Activated naive CD8-positive, alpha-beta T cell treated with anti-CD3 and anti-CD28 coated beads, Interleukin-2, amount 50 U/mL, for 24 hours (primary cell): ENCODE measurements at regions not wholly inside any gene's neighbourhood (a gene's known extent, or its start where the extent isn't known, plus 50 kb on each side); places are given as distances from the start of the nearest gene placed in this dataset.

Experiments
- ATAC-seq: fragments of 150-1000 bp; cut with Tn5 transposase; one replicate; pipeline ENCODE4 v1.10.0; 2021
- DNase-seq: peaks from one replicate; pipeline ENCODE4 v3.0.0; 2021
- H3K27ac Mint-ChIP-seq: one replicate; pipeline ENCODE4 v1.8.0; 2021; ENCODE audit warnings: mild to moderate bottlenecking, mixed read lengths
- H3K27me3 Mint-ChIP-seq: one replicate; pipeline ENCODE4 v1.8.0; 2021; ENCODE audit warnings: mixed read lengths
- H3K36me3 Mint-ChIP-seq: one replicate; pipeline ENCODE4 v1.8.0; 2021; ENCODE audit warnings: low read depth, mixed read lengths
- H3K4me1 Mint-ChIP-seq: one replicate; pipeline ENCODE4 v1.8.0; 2021; ENCODE audit warnings: mixed read lengths
- H3K4me3 Mint-ChIP-seq: one replicate; pipeline ENCODE4 v1.8.0; 2021; ENCODE audit warnings: mild to moderate bottlenecking, moderate library complexity, mixed read lengths
- H3K9me3 Mint-ChIP-seq: one replicate; pipeline ENCODE4 v1.8.0; 2021; ENCODE audit warnings: mixed read lengths

GRCh38 chr13:68378294-68378693 is 1148.2 kb upstream of the PCDH9 start:
- ATAC-seq (no peak), DNase-seq (no peak)
- Mint-ChIP-seq H3K4me3 (no peak overlapping the region), H3K27me3 (no peaks in the 10 kb centered on the region), H3K27ac (no peak overlapping the region), H3K36me3 (no peaks in the 10 kb centered on the region), H3K9me3 (peaks cover 7% of the 10 kb centered on the region), H3K4me1 (no peaks in the 10 kb centered on the region)

- no peak overlapping the region for H3K4me3 Mint-ChIP-seq
- H3K9me3 Mint-ChIP-seq, result peaks cover 7% of the 10 kb centered on the region
- no peaks in the 10 kb centered on the region for H3K36me3 Mint-ChIP-seq
- H3K27me3 Mint-ChIP-seq, result no peaks in the 10 kb centered on the region
- no peak for DNase-seq
- no peak overlapping the region for H3K27ac Mint-ChIP-seq
- H3K4me1 Mint-ChIP-seq, result no peaks in the 10 kb centered on the region
- no peak for ATAC-seq
Observed at GRCh38 chr13:68375004-68375403, 1144.9 kb upstream of the PCDH9 start.

DNA sequence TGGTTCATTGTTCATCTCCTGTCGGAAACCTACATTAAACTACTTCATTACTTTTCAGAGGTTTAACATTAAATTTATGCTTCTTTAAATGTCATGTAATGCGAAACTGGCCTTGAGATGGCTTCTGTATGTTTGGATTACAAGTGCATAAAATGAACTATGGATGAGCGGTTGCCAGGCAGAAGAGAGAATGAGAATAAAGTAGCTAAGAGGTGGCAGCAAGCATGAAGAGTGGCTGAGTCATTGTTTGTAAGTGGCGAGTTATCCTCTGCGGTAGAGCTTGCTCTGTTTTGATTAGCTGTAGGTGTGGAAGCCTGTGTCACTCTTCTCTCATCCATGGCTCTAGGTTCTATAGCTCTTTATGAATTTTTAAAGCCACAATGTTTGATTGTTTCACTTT is 1139.6 kb upstream of the PCDH9 start:
- H3K27ac Mint-ChIP-seq, result no peak overlapping the region
- no peak for DNase-seq
- H3K27me3 Mint-ChIP-seq, result no peaks in the 10 kb centered on the region
- H3K9me3 Mint-ChIP-seq, result peaks cover 16% of the 10 kb centered on the region
- no peak for ATAC-seq
- H3K4me1 Mint-ChIP-seq, result no peaks in the 10 kb centered on the region
- no peaks in the 10 kb centered on the region for H3K36me3 Mint-ChIP-seq
- H3K4me3 Mint-ChIP-seq, result no peak overlapping the region

- DNase-seq (no peak), ATAC-seq (no peak)
- H3K4me1 Mint-ChIP-seq, result no peaks in the 10 kb centered on the region
- H3K27ac Mint-ChIP-seq, result no peak overlapping the region
- no peaks in the 10 kb centered on the region for H3K27me3 Mint-ChIP-seq
- H3K4me3 Mint-ChIP-seq, result no peak overlapping the region
- H3K9me3 Mint-ChIP-seq, result peaks cover 21% of the 10 kb centered on the region
- H3K36me3 Mint-ChIP-seq, result no peaks in the 10 kb centered on the region
Observed at GRCh38 chr13:68368922-68369321, 1138.8 kb upstream of the PCDH9 start.

DNA sequence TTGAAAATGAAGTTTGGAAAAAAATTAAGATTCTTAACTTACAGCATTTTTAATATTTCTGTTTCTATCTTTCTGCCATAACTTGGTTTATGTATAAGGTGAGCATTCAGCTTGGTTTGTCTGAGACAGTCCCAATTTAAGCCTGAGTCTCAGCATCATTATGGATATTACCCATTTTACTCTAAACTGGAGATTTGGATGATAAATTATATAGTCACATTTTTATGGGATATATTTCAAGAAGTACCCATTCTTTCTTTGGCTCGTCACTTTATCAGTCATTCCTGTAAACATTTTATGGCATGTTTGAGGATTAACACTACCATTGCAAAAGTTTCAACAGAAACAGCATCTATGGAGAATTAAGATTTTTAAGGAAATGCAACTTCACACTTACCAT is 1129.0 kb upstream of the PCDH9 start:
- Mint-ChIP-seq H3K4me1 (no peaks in the 10 kb centered on the region), H3K9me3 (peaks cover 4% of the 10 kb centered on the region), H3K27ac (no peak overlapping the region), H3K4me3 (no peak overlapping the region), H3K27me3 (no peaks in the 10 kb centered on the region), H3K36me3 (no peaks in the 10 kb centered on the region)
- no peak for ATAC-seq
- DNase-seq, result no peak

DNA sequence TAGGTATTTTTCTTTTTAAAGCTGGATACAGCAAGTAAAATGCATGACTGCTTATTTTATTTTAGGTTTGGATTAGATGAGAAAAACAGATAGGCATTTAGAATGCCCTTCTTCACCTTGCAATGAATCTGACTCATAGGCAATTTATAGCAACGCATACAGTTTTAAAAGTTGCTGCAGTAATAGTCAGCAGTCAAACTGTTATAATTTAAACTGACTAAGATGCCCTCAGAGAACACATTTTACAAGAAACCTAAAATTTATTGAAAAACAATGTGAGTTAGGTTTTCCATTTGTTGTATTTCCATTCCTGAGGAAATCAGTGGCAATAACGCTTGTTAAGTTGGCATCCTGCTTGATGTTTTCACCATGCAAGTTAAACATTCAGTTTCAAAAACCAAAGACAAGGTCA is 1128.2 kb upstream of the PCDH9 start:
- H3K27ac Mint-ChIP-seq, result no peak overlapping the region
- no peaks in the 10 kb centered on the region for H3K36me3 Mint-ChIP-seq
- ATAC-seq, result no peak
- no peaks in the 10 kb centered on the region for H3K27me3 Mint-ChIP-seq
- peaks cover 4% of the 10 kb centered on the region for H3K9me3 Mint-ChIP-seq
- no peak overlapping the region for H3K4me3 Mint-ChIP-seq
- no peak for DNase-seq
- no peaks in the 10 kb centered on the region for H3K4me1 Mint-ChIP-seq

DNA sequence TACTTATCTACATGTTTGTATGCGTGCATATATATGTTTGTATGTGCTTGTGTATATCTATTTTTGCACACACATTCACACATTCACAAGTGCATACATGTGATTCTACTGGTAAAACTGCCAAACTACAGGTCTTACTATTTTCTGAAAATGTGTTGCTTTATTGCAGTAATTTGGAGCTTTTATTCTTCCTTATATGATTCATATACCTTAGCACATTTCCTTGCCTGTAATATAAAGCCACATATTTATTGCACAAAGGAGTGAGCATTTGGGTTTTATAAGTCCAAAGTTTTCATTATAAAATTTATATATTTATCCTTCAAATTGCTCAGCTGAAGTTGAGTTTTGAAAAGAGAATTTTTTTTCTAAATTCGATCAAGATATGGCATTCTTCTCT is 1120.4 kb upstream of the PCDH9 start:
- DNase-seq (no peak), ATAC-seq (no peak)
- no peak overlapping the region for H3K4me3 Mint-ChIP-seq
- H3K36me3 Mint-ChIP-seq, result no peaks in the 10 kb centered on the region
- no peaks in the 10 kb centered on the region for H3K27me3 Mint-ChIP-seq
- H3K4me1 Mint-ChIP-seq, result no peaks in the 10 kb centered on the region
- no peak overlapping the region for H3K27ac Mint-ChIP-seq
- H3K9me3 Mint-ChIP-seq, result no peaks in the 10 kb centered on the region

DNA sequence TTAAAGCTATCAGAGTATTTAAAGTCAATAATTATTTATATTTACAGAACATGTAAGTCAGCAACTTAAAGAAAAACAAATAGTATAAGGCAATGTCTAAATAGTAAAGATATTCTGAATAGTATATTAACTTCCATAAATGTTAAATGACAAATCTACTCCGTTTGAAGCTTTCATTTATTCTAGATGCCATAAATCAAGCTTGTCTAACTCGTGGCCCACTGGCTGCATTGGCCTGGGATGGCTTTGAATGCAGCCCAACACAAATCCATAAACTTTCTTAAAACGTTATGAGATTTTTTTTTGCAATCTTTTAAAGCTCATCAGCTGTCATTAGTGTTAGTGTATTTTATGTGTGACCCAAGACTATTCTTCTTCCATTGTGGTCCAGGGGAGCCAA is 1117.1 kb upstream of the PCDH9 start:
- ATAC-seq, result no peak

DNA sequence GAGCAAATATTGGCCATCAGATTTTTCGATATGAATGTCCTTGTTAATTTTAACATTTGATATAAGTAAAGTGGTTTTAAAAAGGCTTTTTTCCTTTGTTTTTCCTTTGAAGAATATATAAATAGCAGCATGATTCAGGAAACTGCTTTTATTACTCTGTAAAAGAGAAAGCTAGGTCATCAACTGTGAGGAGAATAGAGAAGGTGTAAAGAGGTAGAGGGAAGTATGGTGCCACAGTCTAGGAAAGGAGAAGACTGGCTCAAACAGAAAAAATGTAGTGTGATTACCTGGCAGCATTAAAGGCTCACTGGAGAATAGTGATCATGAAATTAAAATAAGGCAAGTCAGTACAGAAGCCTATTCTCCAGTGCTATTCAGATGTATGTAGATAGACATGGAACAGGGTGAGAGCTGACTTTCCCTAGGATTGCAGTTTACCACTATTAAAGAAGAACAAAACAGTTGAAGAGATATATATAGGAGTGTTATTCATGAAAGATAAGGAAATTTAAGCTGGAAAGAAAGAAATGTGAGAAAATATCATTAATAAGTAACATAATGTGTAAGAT is 1115.9 kb upstream of the PCDH9 start:
- H3K4me1 Mint-ChIP-seq, result no peaks in the 10 kb centered on the region
- DNase-seq (no peak), ATAC-seq (no peak)
- H3K27me3 Mint-ChIP-seq, result no peaks in the 10 kb centered on the region
- peaks cover 28% of the 10 kb centered on the region for H3K9me3 Mint-ChIP-seq
- H3K27ac Mint-ChIP-seq, result no peak overlapping the region
- no peaks in the 10 kb centered on the region for H3K36me3 Mint-ChIP-seq
- no peak overlapping the region for H3K4me3 Mint-ChIP-seq

More for the DNA sequence above, 1117.1 kb upstream of the PCDH9 start:
- H3K4me3 Mint-ChIP-seq, result no peak overlapping the region
- H3K27me3 Mint-ChIP-seq, result no peaks in the 10 kb centered on the region
- H3K36me3 Mint-ChIP-seq, result no peaks in the 10 kb centered on the region
- no peak for DNase-seq
- H3K27ac Mint-ChIP-seq, result no peak overlapping the region
- no peaks in the 10 kb centered on the region for H3K4me1 Mint-ChIP-seq
- H3K9me3 Mint-ChIP-seq, result peaks cover 21% of the 10 kb centered on the region

DNA sequence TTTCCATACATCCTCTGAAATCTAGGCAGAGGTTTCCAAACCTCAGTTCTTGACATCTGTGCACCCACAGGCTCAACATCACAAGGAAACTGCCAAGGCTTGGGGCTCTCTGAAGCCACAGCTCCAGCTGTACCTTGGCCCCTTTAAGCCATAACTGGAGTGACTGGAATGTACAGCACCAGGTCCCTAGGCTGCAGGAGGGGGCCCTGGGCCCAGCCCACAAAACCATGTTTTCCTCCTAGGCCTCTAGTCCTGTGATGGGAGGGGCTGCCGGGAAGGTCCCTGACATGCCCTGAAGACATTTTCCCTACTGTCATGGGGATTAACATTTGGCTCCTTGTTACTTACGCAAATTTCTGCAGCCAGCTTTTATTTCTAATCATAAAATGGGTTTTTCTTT is 1093.0 kb upstream of the PCDH9 start:
- DNase-seq (no peak), ATAC-seq (no peak)
- Mint-ChIP-seq H3K9me3 (peaks cover 28% of the 10 kb centered on the region), H3K4me3 (no peak overlapping the region), H3K36me3 (no peaks in the 10 kb centered on the region), H3K4me1 (no peaks in the 10 kb centered on the region), H3K27ac (no peak overlapping the region), H3K27me3 (no peaks in the 10 kb centered on the region)

DNA sequence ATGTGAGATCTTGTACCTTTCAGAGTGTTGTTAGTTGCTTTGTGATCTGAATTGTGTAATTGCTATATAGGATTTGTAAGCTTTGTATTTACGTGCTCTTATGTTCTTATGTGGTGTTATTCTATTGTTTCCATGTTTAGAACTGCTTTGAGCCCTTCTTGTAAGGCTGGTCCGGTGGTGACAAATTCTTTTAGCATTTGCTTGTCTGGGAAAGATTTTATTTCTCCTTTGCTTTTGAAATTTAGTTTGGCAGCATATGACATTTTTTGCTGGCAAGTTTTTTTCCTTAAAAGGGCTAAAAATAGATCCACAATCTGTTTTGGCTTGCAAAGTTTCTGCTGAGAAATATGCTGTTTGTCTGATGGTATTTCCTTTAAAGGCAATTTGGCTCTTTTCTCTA is 1089.2 kb upstream of the PCDH9 start:
- DNase-seq (no peak), ATAC-seq (no peak)
- Mint-ChIP-seq H3K4me1 (no peaks in the 10 kb centered on the region), H3K27me3 (no peaks in the 10 kb centered on the region), H3K27ac (no peak overlapping the region), H3K9me3 (peaks cover 44% of the 10 kb centered on the region), H3K36me3 (no peaks in the 10 kb centered on the region), H3K4me3 (no peak overlapping the region)

- Mint-ChIP-seq H3K27me3 (no peaks in the 10 kb centered on the region), H3K4me1 (no peaks in the 10 kb centered on the region), H3K4me3 (no peak overlapping the region), H3K27ac (no peak overlapping the region), H3K36me3 (no peaks in the 10 kb centered on the region), H3K9me3 (peaks cover 13% of the 10 kb centered on the region)
- DNase-seq (no peak), ATAC-seq (no peak)
Observed at GRCh38 chr13:68304286-68304893, 1074.3 kb upstream of the PCDH9 start.

DNA sequence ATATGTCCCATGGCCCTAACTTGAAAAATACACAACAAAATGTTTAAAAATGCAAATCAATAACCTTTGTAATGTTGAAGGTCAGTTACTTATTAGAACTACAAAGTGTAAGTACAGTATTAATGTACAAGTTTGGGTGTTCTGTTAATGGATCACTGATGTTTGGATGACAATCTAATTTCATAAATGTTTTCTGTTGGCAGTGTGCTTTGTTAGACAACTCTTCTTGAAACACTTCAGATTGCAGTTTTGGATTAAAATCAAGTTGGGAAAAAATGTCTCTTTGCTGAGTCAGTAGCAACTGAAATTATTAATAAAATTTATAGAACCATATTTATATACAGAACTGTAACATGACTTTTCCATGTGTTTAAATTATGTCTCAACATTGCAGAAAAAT is 1063.5 kb upstream of the PCDH9 start:
- no peaks in the 10 kb centered on the region for H3K4me1 Mint-ChIP-seq
- no peaks in the 10 kb centered on the region for H3K27me3 Mint-ChIP-seq
- DNase-seq, result no peak
- H3K4me3 Mint-ChIP-seq, result no peak overlapping the region
- H3K27ac Mint-ChIP-seq, result no peak overlapping the region
- ATAC-seq, result no peak
- no peaks in the 10 kb centered on the region for H3K9me3 Mint-ChIP-seq
- H3K36me3 Mint-ChIP-seq, result no peaks in the 10 kb centered on the region

GRCh38 chr13:68292601-68293000 is 1062.5 kb upstream of the PCDH9 start:
- Mint-ChIP-seq H3K27ac (no peak overlapping the region), H3K9me3 (no peaks in the 10 kb centered on the region), H3K27me3 (no peaks in the 10 kb centered on the region), H3K4me3 (no peak overlapping the region), H3K4me1 (no peaks in the 10 kb centered on the region), H3K36me3 (no peaks in the 10 kb centered on the region)
- no peak for ATAC-seq
- DNase-seq, result no peak

DNA sequence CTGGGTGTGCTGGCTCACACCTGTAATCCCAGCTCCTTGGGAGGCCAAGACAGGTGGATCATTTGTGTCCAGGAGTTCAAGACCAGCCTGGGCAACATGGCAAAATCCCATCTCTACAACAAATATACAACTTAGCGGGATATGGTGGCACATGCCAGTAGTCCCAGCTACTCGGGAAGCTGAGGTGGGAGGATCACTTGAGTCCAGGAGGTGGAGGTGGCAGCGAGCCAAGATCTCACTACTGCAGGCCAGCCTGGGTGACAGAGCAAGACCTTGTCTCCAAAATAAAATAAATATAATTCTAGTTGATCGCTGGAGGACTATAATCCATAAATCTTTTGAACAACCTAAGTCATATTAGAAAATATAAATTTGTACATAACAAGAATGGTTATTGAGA is 1061.5 kb upstream of the PCDH9 start:
- ATAC-seq (no peak), DNase-seq (no peak)
- Mint-ChIP-seq H3K36me3 (no peaks in the 10 kb centered on the region), H3K4me1 (no peaks in the 10 kb centered on the region), H3K27me3 (no peaks in the 10 kb centered on the region), H3K27ac (no peak overlapping the region), H3K4me3 (no peak overlapping the region), H3K9me3 (no peaks in the 10 kb centered on the region)

GRCh38 chr13:68275758-68276157 is 1045.6 kb upstream of the PCDH9 start:
- DNase-seq (no peak), ATAC-seq (no peak)
- Mint-ChIP-seq H3K4me3 (no peak overlapping the region), H3K27ac (no peak overlapping the region), H3K36me3 (no peaks in the 10 kb centered on the region), H3K4me1 (no peaks in the 10 kb centered on the region), H3K27me3 (no peaks in the 10 kb centered on the region), H3K9me3 (peaks cover 24% of the 10 kb centered on the region)
